Ascending aorta (tissue), 2 donors: ENCODE measurements at regions not wholly inside any gene's neighbourhood (a gene's known extent, or its start where the extent isn't known, plus 50 kb on each side); places are given as distances from the start of the nearest gene placed in this dataset.

Experiments
- DNase-seq, 2 donors: peaks; one replicate each; pipeline ENCODE4 v3.0.0-alpha.2; 2019; ENCODE audit warnings: low spot score in 2 of 2
- H3K27ac ChIP-seq, 2 donors: fragments of 200-600 bp; sonication (generic); one replicate each; pipeline ENCODE4 v1.5.1; 2016 to 2017; ENCODE audit warnings: mild to moderate bottlenecking in 1 of 2
- H3K27me3 ChIP-seq: fragments of 200-600 bp; sonication (generic); one replicate; pipeline ENCODE4 v1.5.1; 2017
- H3K36me3 ChIP-seq, 2 donors: fragments of 200-600 bp; sonication (generic); one replicate each; pipeline ENCODE4 v1.5.1; 2016
- H3K4me1 ChIP-seq, 2 donors: fragments of 200-600 bp; sonication (generic); one replicate each; pipeline ENCODE4 v1.5.1; 2016 to 2017; ENCODE audit warnings: mild to moderate bottlenecking in 1 of 2
- H3K4me3 ChIP-seq, 2 donors: fragments of 200-600 bp; sonication (generic); one replicate each; pipeline ENCODE4 v1.5.1; 2016 to 2017; ENCODE audit warnings: mild to moderate bottlenecking in 1 of 2
- H3K9me3 ChIP-seq, 2 donors: fragments of 200-600 bp; sonication (generic); one replicate each; pipeline ENCODE4 v1.5.1; 2016
- intact Hi-C: fragments of 100-400 bp; cut with DNase I; formaldehyde crosslinking; loops from one replicate; pipeline ENCODE4 v1.15.1; 2023
- TF ChIP-seq, protein P1 (sequence below), 3 experiments: fragments of 200-600 bp in 2 of 3; fragments of 450-650 bp in 1 of 3; sonication (generic) in 2 of 3; IDR thresholded peaks; one replicate each; pipeline ENCODE4 v1.5.1; 2016 to 2019; ENCODE audit warnings: antibody characterized with exemption in 3 of 3, mild to moderate bottlenecking in 1 of 3, moderate library complexity in 1 of 3

- intact Hi-C loops: no loop called here
- H3K9me3 ChIP-seq: no peaks in the 10 kb centered on the region
- H3K4me1 ChIP-seq: peaks cover 0 to under 1% of the 10 kb centered on the region in 2 donors
- TF ChIP-seq, protein P1, sequence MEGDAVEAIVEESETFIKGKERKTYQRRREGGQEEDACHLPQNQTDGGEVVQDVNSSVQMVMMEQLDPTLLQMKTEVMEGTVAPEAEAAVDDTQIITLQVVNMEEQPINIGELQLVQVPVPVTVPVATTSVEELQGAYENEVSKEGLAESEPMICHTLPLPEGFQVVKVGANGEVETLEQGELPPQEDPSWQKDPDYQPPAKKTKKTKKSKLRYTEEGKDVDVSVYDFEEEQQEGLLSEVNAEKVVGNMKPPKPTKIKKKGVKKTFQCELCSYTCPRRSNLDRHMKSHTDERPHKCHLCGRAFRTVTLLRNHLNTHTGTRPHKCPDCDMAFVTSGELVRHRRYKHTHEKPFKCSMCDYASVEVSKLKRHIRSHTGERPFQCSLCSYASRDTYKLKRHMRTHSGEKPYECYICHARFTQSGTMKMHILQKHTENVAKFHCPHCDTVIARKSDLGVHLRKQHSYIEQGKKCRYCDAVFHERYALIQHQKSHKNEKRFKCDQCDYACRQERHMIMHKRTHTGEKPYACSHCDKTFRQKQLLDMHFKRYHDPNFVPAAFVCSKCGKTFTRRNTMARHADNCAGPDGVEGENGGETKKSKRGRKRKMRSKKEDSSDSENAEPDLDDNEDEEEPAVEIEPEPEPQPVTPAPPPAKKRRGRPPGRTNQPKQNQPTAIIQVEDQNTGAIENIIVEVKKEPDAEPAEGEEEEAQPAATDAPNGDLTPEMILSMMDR (IDR thresholded peaks at IDR 0.05): no peak
- no peaks in the 10 kb centered on the region for H3K36me3 ChIP-seq
- DNase-seq: no peak
- no peak overlapping the region for H3K4me3 ChIP-seq
- no peak overlapping the region for H3K27ac ChIP-seq
- H3K27me3 ChIP-seq: no peaks in the 10 kb centered on the region
Observed at GRCh38 chr11:119892311-119892808, 163.4 kb upstream of the NECTIN1 start.

- no peak for DNase-seq
Observed at GRCh38 chr11:119891055-119891768, 162.2 kb upstream of the NECTIN1 start.

DNA sequence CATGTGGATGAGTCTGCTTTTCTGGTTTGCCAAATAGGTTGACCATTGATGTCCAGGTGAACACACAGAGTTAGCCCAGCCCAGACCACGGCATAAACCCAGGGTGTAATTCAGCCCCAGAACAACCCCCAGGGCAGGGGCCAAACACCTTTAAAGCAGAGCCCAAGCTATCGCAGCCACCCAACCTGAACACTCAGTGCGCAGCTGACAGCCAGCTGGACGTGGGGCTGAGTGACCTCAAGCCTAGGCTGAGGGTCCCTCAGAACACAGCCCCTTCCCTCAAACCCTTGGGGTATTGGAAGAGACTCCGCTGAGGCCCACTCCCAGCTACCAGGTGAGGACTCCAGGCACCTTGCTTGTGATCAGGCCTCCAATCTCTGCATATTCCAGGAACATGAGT lies 161.5 kb upstream of the NECTIN1 start:
- Histone ChIP-seq H3K4me3 (no peak overlapping the region), H3K36me3 (no peaks in the 10 kb centered on the region), H3K27ac (no peak overlapping the region), H3K4me1 (no peaks in the 10 kb centered on the region), H3K9me3 (no peaks in the 10 kb centered on the region), H3K27me3 (no peaks in the 10 kb centered on the region)
- TF ChIP-seq, protein P1 (IDR thresholded peaks at IDR 0.05): no peak
- DNase-seq: no peak
- intact Hi-C loops: no loop called here

More at GRCh38 chr11:119891055-119891768, 162.2 kb upstream of the NECTIN1 start:
- H3K36me3 ChIP-seq: no peaks in the 10 kb centered on the region
- H3K4me3 ChIP-seq: no peak overlapping the region
- H3K9me3 ChIP-seq: no peaks in the 10 kb centered on the region
- H3K4me1 ChIP-seq: no peaks in the 10 kb centered on the region
- intact Hi-C loops: no loop called here
- TF ChIP-seq, protein P1 (IDR thresholded peaks at IDR 0.05): no peak
- no peak overlapping the region for H3K27ac ChIP-seq
- H3K27me3 ChIP-seq: no peaks in the 10 kb centered on the region

GRCh38 chr11:119889728-119890280 lies 160.8 kb upstream of the NECTIN1 start:
- Histone ChIP-seq H3K4me3 (no peak overlapping the region), H3K4me1 (no peaks in the 10 kb centered on the region), H3K36me3 (no peaks in the 10 kb centered on the region), H3K9me3 (no peaks in the 10 kb centered on the region), H3K27me3 (no peaks in the 10 kb centered on the region), H3K27ac (no peak overlapping the region)
- intact Hi-C loops: no loop called here
- DNase-seq: no peak
- TF ChIP-seq, protein P1 (IDR thresholded peaks at IDR 0.05): no peak

- TF ChIP-seq, protein P1 (IDR thresholded peaks at IDR 0.05): no peak
- Histone ChIP-seq H3K4me1 (no peaks in the 10 kb centered on the region), H3K4me3 (no peak overlapping the region), H3K27me3 (no peaks in the 10 kb centered on the region), H3K9me3 (no peaks in the 10 kb centered on the region), H3K36me3 (no peaks in the 10 kb centered on the region), H3K27ac (no peak overlapping the region)
- no peak for DNase-seq
- intact Hi-C loops: no loop called here
Observed at GRCh38 chr11:119889111-119889510, 160.1 kb upstream of the NECTIN1 start.
